GM23338 (cell line): ENCODE measurements at regions not wholly inside any gene's neighbourhood (a gene's known extent, or its start where the extent isn't known, plus 50 kb on each side); places are given as distances from the start of the nearest gene placed in this dataset.

Experiments
- ATAC-seq: fragments of 200-7000 bp; cut with Tn5 transposase; 3 replicates; pipeline ENCODE4 v1.9.1; 2020
- DNase-seq: peaks from one replicate; pipeline ENCODE4 v3.0.0-alpha.2; 2015; ENCODE audit warnings: low spot score
- H2AFZ ChIP-seq: fragments of 200-600 bp; sonication (generic); 2 replicates; pipeline ENCODE4 v1.8.0; 2016; ENCODE audit warnings: antibody characterized with exemption, mild to moderate bottlenecking, moderate library complexity
- H3F3A ChIP-seq: fragments of 200-600 bp; sonication (generic); replicated peaks from 2 replicates; pipeline ENCODE4 v1.8.0; 2017; ENCODE audit warnings: antibody characterized with exemption, mixed run types, low read depth
- H3K27ac ChIP-seq: fragments of 200-600 bp; sonication (generic); 2 replicates; pipeline ENCODE4 v1.6.1; 2016; ENCODE audit warnings: low read depth
- H3K27me3 ChIP-seq: fragments of 200-600 bp; sonication (generic); 2 replicates; pipeline ENCODE4 v1.8.0; 2016; ENCODE audit warnings: mild to moderate bottlenecking, mixed run types, moderate library complexity; ENCODE audit not compliant: insufficient read depth
- H3K36me3 ChIP-seq: fragments of 200-600 bp; sonication (generic); 2 replicates; pipeline ENCODE4 v1.8.0; 2016; ENCODE audit warnings: mild to moderate bottlenecking; ENCODE audit not compliant: insufficient read depth
- H3K4me1 ChIP-seq: fragments of 200-600 bp; sonication (generic); 2 replicates; pipeline ENCODE4 v1.8.0; 2016; ENCODE audit warnings: mild to moderate bottlenecking, moderate library complexity; ENCODE audit not compliant: insufficient read depth
- H3K4me2 ChIP-seq: fragments of 200-600 bp; sonication (generic); 2 replicates; pipeline ENCODE4 v1.7.1; 2017; ENCODE audit warnings: mixed run types
- H3K4me3 ChIP-seq: fragments of 200-600 bp; sonication (generic); 2 replicates; pipeline ENCODE4 v1.6.1; 2016; ENCODE audit warnings: mixed run types
- H3K79me2 ChIP-seq: fragments of 200-600 bp; sonication (generic); replicated peaks from 2 replicates; pipeline ENCODE4 v1.8.0; 2017; ENCODE audit warnings: mild to moderate bottlenecking; ENCODE audit not compliant: insufficient read depth
- H3K9me2 ChIP-seq: fragments of 200-600 bp; sonication (generic); 2 replicates; pipeline ENCODE4 v1.8.0; 2017; ENCODE audit not compliant: insufficient read depth
- H4K20me1 ChIP-seq: fragments of 200-600 bp; sonication (generic); replicated peaks from 2 replicates; pipeline ENCODE4 v1.8.0; 2017; ENCODE audit warnings: mild to moderate bottlenecking; ENCODE audit not compliant: insufficient read depth
- H3K27ac Mint-ChIP-seq: 2 replicates; pipeline ENCODE4 v1.8.0; 2020; ENCODE audit warnings: inconsistent platforms, mild to moderate bottlenecking, moderate library complexity, mixed read lengths
- H3K27me3 Mint-ChIP-seq: 3 replicates; pipeline ENCODE4 v1.8.0; 2022; ENCODE audit warnings: low read depth, mild to moderate bottlenecking, moderate library complexity, mixed read lengths, inconsistent platforms; ENCODE audit not compliant: insufficient read depth, poor library complexity
- H3K36me3 Mint-ChIP-seq: 3 replicates; pipeline ENCODE4 v1.8.0; 2021; ENCODE audit warnings: low read depth, mild to moderate bottlenecking, inconsistent platforms, moderate library complexity, mixed read lengths
- H3K4me1 Mint-ChIP-seq: 3 replicates; pipeline ENCODE4 v1.8.0; 2020; ENCODE audit warnings: mild to moderate bottlenecking, inconsistent platforms, mixed read lengths
- H3K4me3 Mint-ChIP-seq: 3 replicates; pipeline ENCODE4 v1.8.0; 2021; ENCODE audit warnings: moderate library complexity, mild to moderate bottlenecking, inconsistent platforms, mixed read lengths
- H3K9me3 Mint-ChIP-seq: 3 replicates; pipeline ENCODE4 v1.8.0; 2020; ENCODE audit warnings: moderate library complexity, mild to moderate bottlenecking, inconsistent platforms, mixed read lengths
- CREB1 ChIP-seq: fragments of 250-450 bp; sonication (Bioruptor Pico); IDR thresholded peaks from 2 replicates; pipeline ENCODE4 v1.5.0; 2020; ENCODE audit warnings: low read depth, mild to moderate bottlenecking, moderate library complexity
- EZH2 ChIP-seq: fragments of 200-600 bp; sonication (generic); IDR thresholded peaks from one replicate; pipeline ENCODE4 v1.8.0; 2017; ENCODE audit warnings: antibody characterized with exemption, mild to moderate bottlenecking, low read depth; ENCODE audit not compliant: unreplicated experiment
- EZH2phosphoT487 ChIP-seq: fragments of 200-600 bp; sonication (generic); IDR thresholded peaks from one replicate; pipeline ENCODE4 v1.8.1; 2018; ENCODE audit warnings: antibody characterized with exemption; ENCODE audit not compliant: unreplicated experiment
- STAT1 ChIP-seq: IDR thresholded peaks from one replicate; pipeline ENCODE4 v1.6.1; 2016; ENCODE audit warnings: antibody characterized with exemption; ENCODE audit not compliant: unreplicated experiment
- ZNF114 ChIP-seq: fragments of 250-450 bp; sonication (Bioruptor Pico); IDR thresholded peaks from 2 replicates; pipeline ENCODE4 v1.5.0; 2020; ENCODE audit warnings: mild to moderate bottlenecking, moderate library complexity
- ZNF331 ChIP-seq: fragments of 250-450 bp; sonication (Bioruptor Pico); IDR thresholded peaks from 2 replicates; pipeline ENCODE4 v1.5.0; 2020; ENCODE audit warnings: low read depth, mild to moderate bottlenecking, moderate library complexity
- TF ChIP-seq, protein P1 (sequence below): IDR thresholded peaks from one replicate; pipeline ENCODE4 v1.6.1; 2018; ENCODE audit warnings: antibody characterized with exemption; ENCODE audit not compliant: unreplicated experiment
- TF ChIP-seq, protein P2 (sequence below): fragments of 250-450 bp; sonication (Bioruptor Pico); IDR thresholded peaks from 2 replicates; pipeline ENCODE4 v1.5.0; 2020; ENCODE audit warnings: mild to moderate bottlenecking, moderate library complexity

DNA sequence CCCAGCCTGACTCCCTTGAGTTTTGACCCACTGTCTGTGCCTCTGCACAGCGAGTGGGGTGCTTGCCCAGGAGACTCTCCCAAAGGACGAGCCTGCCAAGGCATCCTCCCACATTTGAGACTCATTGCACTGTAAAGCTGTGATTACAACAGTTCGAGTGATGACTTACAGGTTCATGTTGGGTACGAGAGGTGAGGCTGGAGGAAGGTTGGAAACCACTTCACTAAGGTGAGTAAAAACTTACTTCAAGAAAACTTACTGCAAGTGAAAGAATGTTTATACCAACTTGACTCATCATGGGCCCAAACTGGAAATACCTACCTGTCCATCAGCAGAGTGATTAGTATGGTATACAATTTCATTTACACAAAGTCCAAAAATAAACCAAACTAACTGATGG lies 360.1 kb upstream of the CDH11 start (continued):
- TF ChIP-seq, protein P1, sequence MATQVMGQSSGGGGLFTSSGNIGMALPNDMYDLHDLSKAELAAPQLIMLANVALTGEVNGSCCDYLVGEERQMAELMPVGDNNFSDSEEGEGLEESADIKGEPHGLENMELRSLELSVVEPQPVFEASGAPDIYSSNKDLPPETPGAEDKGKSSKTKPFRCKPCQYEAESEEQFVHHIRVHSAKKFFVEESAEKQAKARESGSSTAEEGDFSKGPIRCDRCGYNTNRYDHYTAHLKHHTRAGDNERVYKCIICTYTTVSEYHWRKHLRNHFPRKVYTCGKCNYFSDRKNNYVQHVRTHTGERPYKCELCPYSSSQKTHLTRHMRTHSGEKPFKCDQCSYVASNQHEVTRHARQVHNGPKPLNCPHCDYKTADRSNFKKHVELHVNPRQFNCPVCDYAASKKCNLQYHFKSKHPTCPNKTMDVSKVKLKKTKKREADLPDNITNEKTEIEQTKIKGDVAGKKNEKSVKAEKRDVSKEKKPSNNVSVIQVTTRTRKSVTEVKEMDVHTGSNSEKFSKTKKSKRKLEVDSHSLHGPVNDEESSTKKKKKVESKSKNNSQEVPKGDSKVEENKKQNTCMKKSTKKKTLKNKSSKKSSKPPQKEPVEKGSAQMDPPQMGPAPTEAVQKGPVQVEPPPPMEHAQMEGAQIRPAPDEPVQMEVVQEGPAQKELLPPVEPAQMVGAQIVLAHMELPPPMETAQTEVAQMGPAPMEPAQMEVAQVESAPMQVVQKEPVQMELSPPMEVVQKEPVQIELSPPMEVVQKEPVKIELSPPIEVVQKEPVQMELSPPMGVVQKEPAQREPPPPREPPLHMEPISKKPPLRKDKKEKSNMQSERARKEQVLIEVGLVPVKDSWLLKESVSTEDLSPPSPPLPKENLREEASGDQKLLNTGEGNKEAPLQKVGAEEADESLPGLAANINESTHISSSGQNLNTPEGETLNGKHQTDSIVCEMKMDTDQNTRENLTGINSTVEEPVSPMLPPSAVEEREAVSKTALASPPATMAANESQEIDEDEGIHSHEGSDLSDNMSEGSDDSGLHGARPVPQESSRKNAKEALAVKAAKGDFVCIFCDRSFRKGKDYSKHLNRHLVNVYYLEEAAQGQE, result no peak
- TF ChIP-seq CREB1 (CRISPR knock-in tag) (no peak), EZH2 (no peak), STAT1 (no peak), ZNF331 (CRISPR knock-in tag) (no peak)

DNA sequence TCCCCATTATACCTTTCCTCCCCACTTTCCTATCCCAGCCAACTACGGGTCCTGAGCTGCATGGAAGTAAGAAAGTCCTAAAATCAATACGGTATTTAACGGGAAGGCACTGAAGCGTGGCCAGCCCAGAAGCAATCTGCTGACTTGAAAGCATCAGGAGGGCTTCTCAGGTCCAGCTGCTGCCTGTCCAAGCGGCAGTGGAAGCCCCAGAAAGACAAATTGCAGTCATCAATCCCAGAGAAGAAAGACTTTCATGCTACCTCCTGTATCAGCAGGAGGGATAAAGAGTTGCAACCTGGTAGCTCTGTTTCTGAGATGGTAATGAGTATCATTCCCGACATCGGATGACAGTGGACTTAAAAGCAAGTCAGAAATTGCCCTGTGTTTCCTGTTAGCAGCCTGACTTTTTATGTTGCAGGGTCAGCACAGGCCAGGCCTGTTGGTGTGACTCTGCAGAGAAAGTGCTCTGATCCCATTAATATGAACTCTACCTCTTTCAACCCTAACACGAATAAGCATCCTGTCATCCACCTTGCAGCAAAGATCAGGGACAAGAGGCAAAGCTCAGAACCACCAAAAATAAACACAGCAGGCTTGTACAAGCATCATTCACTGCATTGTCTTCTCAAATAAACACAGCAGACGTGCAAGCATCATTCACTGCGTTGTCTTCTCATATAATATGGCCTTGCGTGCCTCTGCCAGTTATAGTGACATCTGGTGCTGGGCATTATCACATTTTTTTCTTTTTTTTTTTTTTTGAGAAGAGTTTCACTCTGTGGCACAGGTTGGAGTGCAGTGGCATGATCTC lies 358.6 kb upstream of the CDH11 start:
- Histone ChIP-seq H3F3A (no peaks in the 10 kb centered on the region), H3K79me2 (no peaks in the 10 kb centered on the region), H3K4me3 (no peak overlapping the region), H3K36me3 (no peaks in the 10 kb centered on the region), H3K4me1 (peaks cover 3% of the 10 kb centered on the region), H3K4me2 (no peak overlapping the region), H4K20me1 (no peaks in the 10 kb centered on the region), H3K27ac (no peak overlapping the region), H3K27me3 (no peaks in the 10 kb centered on the region), H2AFZ (peak overlapping the region; percentile 81; the same call in 1 of the 2 replicates), H3K9me2 (peaks cover 7% of the 10 kb centered on the region; the same call in 1 of the 2 replicates)
- peaks cover 1% of the 10 kb centered on the region for H3K27me3 Mint-ChIP-seq
- TF ChIP-seq, protein P2, sequence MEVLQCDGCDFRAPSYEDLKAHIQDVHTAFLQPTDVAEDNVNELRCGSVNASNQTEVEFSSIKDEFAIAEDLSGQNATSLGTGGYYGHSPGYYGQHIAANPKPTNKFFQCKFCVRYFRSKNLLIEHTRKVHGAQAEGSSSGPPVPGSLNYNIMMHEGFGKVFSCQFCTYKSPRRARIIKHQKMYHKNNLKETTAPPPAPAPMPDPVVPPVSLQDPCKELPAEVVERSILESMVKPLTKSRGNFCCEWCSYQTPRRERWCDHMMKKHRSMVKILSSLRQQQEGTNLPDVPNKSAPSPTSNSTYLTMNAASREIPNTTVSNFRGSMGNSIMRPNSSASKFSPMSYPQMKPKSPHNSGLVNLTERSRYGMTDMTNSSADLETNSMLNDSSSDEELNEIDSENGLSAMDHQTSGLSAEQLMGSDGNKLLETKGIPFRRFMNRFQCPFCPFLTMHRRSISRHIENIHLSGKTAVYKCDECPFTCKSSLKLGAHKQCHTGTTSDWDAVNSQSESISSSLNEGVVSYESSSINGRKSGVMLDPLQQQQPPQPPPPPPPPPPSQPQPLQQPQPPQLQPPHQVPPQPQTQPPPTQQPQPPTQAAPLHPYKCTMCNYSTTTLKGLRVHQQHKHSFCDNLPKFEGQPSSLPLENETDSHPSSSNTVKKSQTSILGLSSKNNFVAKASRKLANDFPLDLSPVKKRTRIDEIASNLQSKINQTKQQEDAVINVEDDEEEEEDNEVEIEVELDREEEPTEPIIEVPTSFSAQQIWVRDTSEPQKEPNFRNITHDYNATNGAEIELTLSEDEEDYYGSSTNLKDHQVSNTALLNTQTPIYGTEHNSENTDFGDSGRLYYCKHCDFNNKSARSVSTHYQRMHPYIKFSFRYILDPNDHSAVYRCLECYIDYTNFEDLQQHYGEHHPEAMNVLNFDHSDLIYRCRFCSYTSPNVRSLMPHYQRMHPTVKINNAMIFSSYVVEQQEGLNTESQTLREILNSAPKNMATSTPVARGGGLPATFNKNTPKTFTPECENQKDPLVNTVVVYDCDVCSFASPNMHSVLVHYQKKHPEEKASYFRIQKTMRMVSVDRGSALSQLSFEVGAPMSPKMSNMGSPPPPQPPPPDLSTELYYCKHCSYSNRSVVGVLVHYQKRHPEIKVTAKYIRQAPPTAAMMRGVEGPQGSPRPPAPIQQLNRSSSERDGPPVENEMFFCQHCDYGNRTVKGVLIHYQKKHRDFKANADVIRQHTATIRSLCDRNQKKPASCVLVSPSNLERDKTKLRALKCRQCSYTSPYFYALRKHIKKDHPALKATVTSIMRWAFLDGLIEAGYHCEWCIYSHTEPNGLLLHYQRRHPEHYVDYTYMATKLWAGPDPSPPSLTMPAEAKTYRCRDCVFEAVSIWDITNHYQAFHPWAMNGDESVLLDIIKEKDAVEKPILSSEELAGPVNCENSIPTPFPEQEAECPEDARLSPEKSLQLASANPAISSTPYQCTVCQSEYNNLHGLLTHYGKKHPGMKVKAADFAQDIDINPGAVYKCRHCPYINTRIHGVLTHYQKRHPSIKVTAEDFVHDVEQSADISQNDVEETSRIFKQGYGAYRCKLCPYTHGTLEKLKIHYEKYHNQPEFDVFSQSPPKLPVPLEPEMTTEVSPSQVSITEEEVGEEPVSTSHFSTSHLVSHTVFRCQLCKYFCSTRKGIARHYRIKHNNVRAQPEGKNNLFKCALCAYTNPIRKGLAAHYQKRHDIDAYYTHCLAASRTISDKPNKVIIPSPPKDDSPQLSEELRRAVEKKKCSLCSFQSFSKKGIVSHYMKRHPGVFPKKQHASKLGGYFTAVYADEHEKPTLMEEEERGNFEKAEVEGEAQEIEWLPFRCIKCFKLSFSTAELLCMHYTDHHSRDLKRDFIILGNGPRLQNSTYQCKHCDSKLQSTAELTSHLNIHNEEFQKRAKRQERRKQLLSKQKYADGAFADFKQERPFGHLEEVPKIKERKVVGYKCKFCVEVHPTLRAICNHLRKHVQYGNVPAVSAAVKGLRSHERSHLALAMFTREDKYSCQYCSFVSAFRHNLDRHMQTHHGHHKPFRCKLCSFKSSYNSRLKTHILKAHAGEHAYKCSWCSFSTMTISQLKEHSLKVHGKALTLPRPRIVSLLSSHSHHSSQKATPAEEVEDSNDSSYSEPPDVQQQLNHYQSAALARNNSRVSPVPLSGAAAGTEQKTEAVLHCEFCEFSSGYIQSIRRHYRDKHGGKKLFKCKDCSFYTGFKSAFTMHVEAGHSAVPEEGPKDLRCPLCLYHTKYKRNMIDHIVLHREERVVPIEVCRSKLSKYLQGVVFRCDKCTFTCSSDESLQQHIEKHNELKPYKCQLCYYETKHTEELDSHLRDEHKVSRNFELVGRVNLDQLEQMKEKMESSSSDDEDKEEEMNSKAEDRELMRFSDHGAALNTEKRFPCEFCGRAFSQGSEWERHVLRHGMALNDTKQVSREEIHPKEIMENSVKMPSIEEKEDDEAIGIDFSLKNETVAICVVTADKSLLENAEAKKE (CRISPR knock-in tag), result no peak
- TF ChIP-seq ZNF331 (CRISPR knock-in tag) (no peak), EZH2phosphoT487 (no peak), ZNF114 (CRISPR knock-in tag) (no peak)
- no peak overlapping the region for H3K4me3 Mint-ChIP-seq
- no peaks in the 10 kb centered on the region for H3K36me3 Mint-ChIP-seq
- H3K9me3 Mint-ChIP-seq, result no peaks in the 10 kb centered on the region
- H3K4me1 Mint-ChIP-seq, result peaks cover 3% of the 10 kb centered on the region
- ATAC-seq (no peak), DNase-seq (no peak)
- H3K27ac Mint-ChIP-seq, result no peak overlapping the region; the same call in 1 of the 2 replicates
